H9 (cell line): ENCODE measurements at regions not wholly inside any gene's neighbourhood (a gene's known extent, or its start where the extent isn't known, plus 50 kb on each side); places are given as distances from the start of the nearest gene placed in this dataset.

Experiments used
- DNase-seq: peaks from one replicate; pipeline ENCODE4 v3.0.0-alpha.2; 2017
- H2AFZ ChIP-seq: one replicate; pipeline ENCODE4 v1.6.1; 2013; ENCODE audit warnings: mild to moderate bottlenecking, low read length, control low read depth, moderate library complexity
- H2AK5ac ChIP-seq: 2 replicates; pipeline ENCODE4 v1.6.1; 2013; ENCODE audit warnings: low read length, control low read depth, mixed read lengths; ENCODE audit not compliant: insufficient read length
- H2BK120ac ChIP-seq: one replicate; pipeline ENCODE4 v1.6.1; 2013; ENCODE audit warnings: low read depth, mild to moderate bottlenecking, low read length, control low read depth, inconsistent platforms; ENCODE audit not compliant: poor library complexity, severe bottlenecking
- H2BK12ac ChIP-seq: 2 replicates; pipeline ENCODE4 v1.6.1; 2013; ENCODE audit warnings: low read length, control low read depth, mixed read lengths, low read depth; ENCODE audit not compliant: insufficient read length
- H2BK15ac ChIP-seq: 2 replicates; pipeline ENCODE4 v1.6.1; 2013; ENCODE audit warnings: low read depth, low read length, control low read depth
- H2BK20ac ChIP-seq: one replicate; pipeline ENCODE4 v1.6.1; 2013; ENCODE audit warnings: low read depth, mild to moderate bottlenecking, low read length, control low read depth, inconsistent platforms; ENCODE audit not compliant: poor library complexity, severe bottlenecking
- H2BK5ac ChIP-seq: 2 replicates; pipeline ENCODE4 v1.6.1; 2013; ENCODE audit warnings: low read length, control low read depth, mixed read lengths; ENCODE audit not compliant: insufficient read length
- H3K14ac ChIP-seq: 2 replicates; pipeline ENCODE4 v1.6.1; 2013; ENCODE audit warnings: low read length, control low read depth; ENCODE audit not compliant: insufficient read depth
- H3K18ac ChIP-seq: 2 replicates; pipeline ENCODE4 v1.6.1; 2013; ENCODE audit warnings: low read depth, mild to moderate bottlenecking, mixed read lengths, low read length, control low read depth; ENCODE audit not compliant: insufficient read length
- H3K23ac ChIP-seq: 2 replicates; pipeline ENCODE4 v1.6.1; 2013; ENCODE audit warnings: low read length, control low read depth, mixed read lengths, low read depth; ENCODE audit not compliant: insufficient read length
- H3K23me2 ChIP-seq: 2 replicates; pipeline ENCODE4 v1.6.1; 2013; ENCODE audit warnings: low read depth, mild to moderate bottlenecking, mixed read lengths, low read length, control low read depth; ENCODE audit not compliant: insufficient read length, poor library complexity, severe bottlenecking
- H3K27ac ChIP-seq: 2 replicates; pipeline ENCODE4 v1.5.1; 2013; ENCODE audit warnings: low read length, control low read depth, mixed read lengths, low read depth; ENCODE audit not compliant: insufficient read length
- H3K27me3 ChIP-seq: 2 replicates; pipeline ENCODE4 v1.6.1; 2013; ENCODE audit warnings: low read length, control low read depth, inconsistent platforms; ENCODE audit not compliant: insufficient read depth
- H3K4ac ChIP-seq: 2 replicates; pipeline ENCODE4 v1.6.1; 2013; ENCODE audit warnings: low read depth, mild to moderate bottlenecking, control low read depth, inconsistent platforms, low read length, moderate library complexity
- H3K4me1 ChIP-seq: 2 replicates; pipeline ENCODE4 v1.6.1; 2013; ENCODE audit warnings: low read length, control low read depth, inconsistent platforms; ENCODE audit not compliant: insufficient read depth
- H3K4me2 ChIP-seq: 2 replicates; pipeline ENCODE4 v1.6.1; 2013; ENCODE audit warnings: low read length, control low read depth, mixed read lengths; ENCODE audit not compliant: insufficient read length, insufficient read depth
- H3K56ac ChIP-seq: 2 replicates; pipeline ENCODE4 v1.6.1; 2013; ENCODE audit warnings: low read depth, mild to moderate bottlenecking, mixed read lengths, low read length, control low read depth; ENCODE audit not compliant: insufficient read length
- H3K79me1 ChIP-seq: 2 replicates; pipeline ENCODE4 v1.6.1; 2013; ENCODE audit warnings: low read depth, mild to moderate bottlenecking, moderate library complexity, low read length, control low read depth, inconsistent platforms; ENCODE audit not compliant: insufficient read depth, poor library complexity, severe bottlenecking
- H3K79me2 ChIP-seq: 2 replicates; pipeline ENCODE4 v1.6.1; 2013; ENCODE audit warnings: low read length, control low read depth, inconsistent platforms; ENCODE audit not compliant: insufficient read depth
- H3K9ac ChIP-seq: 2 replicates; pipeline ENCODE4 v1.6.1; 2013; ENCODE audit warnings: low read length, control low read depth, mixed read lengths; ENCODE audit not compliant: insufficient read length; ENCODE audit errors: extremely low read depth
- H3K9me3 ChIP-seq: one replicate; pipeline ENCODE4 v1.6.1; 2013; ENCODE audit warnings: low read depth, low read length, inconsistent platforms; ENCODE audit not compliant: control insufficient read depth
- H3T11ph ChIP-seq: one replicate; pipeline ENCODE4 v1.6.1; 2013; ENCODE audit warnings: mild to moderate bottlenecking, low read length, control low read depth, inconsistent platforms
- H4K20me1 ChIP-seq: one replicate; pipeline ENCODE4 v1.6.1; 2013; ENCODE audit not compliant: control insufficient read depth, insufficient read length, insufficient read depth
- H4K5ac ChIP-seq: 2 replicates; pipeline ENCODE4 v1.6.1; 2013; ENCODE audit warnings: low read depth, mild to moderate bottlenecking, mixed read lengths, low read length, control low read depth; ENCODE audit not compliant: insufficient read length
- H4K8ac ChIP-seq: replicated peaks from 2 replicates; pipeline ENCODE4 v1.6.1; 2013; ENCODE audit warnings: low read length, control low read depth, mixed read lengths, low read depth; ENCODE audit not compliant: insufficient read length
- H4K91ac ChIP-seq: 2 replicates; pipeline ENCODE4 v1.6.1; 2013; ENCODE audit warnings: low read depth, mild to moderate bottlenecking, moderate library complexity, mixed read lengths, low read length, control low read depth; ENCODE audit not compliant: insufficient read length
- H3K27ac Mint-ChIP-seq, 3 experiments: 2 replicates in 2 of 3; 3 replicates in 1 of 3; pipeline ENCODE4 v1.8.0; 2020 to 2021; ENCODE audit warnings: mixed read lengths in 3 of 3, mild to moderate bottlenecking in 1 of 3, moderate library complexity in 1 of 3
- H3K27me3 Mint-ChIP-seq: 2 replicates; pipeline ENCODE4 v1.8.0; 2021; ENCODE audit warnings: low read depth, mild to moderate bottlenecking, moderate library complexity, mixed read lengths
- H3K36me3 Mint-ChIP-seq, 3 experiments: 2 replicates in 2 of 3; 3 replicates in 1 of 3; pipeline ENCODE4 v1.8.0; 2020 to 2021; ENCODE audit warnings: low read depth in 3 of 3, mixed read lengths in 3 of 3; ENCODE audit not compliant: insufficient read depth in 1 of 3
- H3K4me1 Mint-ChIP-seq, 2 experiments: 2 replicates each; pipeline ENCODE4 v1.8.0; 2020; ENCODE audit warnings: mixed read lengths in 2 of 2
- H3K4me3 Mint-ChIP-seq, 2 experiments: 2 replicates in 1 of 2; 3 replicates in 1 of 2; pipeline ENCODE4 v1.8.0; 2020 to 2021; ENCODE audit warnings: mild to moderate bottlenecking in 2 of 2, mixed read lengths in 2 of 2, moderate library complexity in 1 of 2
- H3K9me3 Mint-ChIP-seq, 2 experiments: 2 replicates in 1 of 2; 3 replicates in 1 of 2; pipeline ENCODE4 v1.8.0; 2020; ENCODE audit warnings: mild to moderate bottlenecking in 2 of 2, mixed read lengths in 2 of 2, moderate library complexity in 1 of 2
- CTCF ChIP-seq: fragments of 200-600 bp; sonication (generic); conservative IDR thresholded peaks from 3 replicates; pipeline ENCODE4 v1.8.0; 2021; ENCODE audit warnings: antibody characterized with exemption, mild to moderate bottlenecking
- WGBS: extraction: QIAGEN DNeasy Blood & Tissue Kit; methylation state at CpG from one replicate; pipeline ENCODE4 v1.1.7; 2013; ENCODE audit warnings: missing lambda C conversion rate, low lambda C conversion rate, mixed read lengths; ENCODE audit not compliant: insufficient read length; ENCODE audit errors: extremely low coverage; 5-methylcytosine and 5-hydroxymethylcytosine counted together

GRCh38 chr10:10730471-10731043 is 287.1 kb upstream of the CELF2 start:
- Mint-ChIP-seq H3K36me3 (peaks cover 0 to 3% (median 0%) of the 10 kb centered on the region in 3 experiments; a peak in 1 of 7 replicates), H3K9me3 (peaks cover 0 to 4% of the 10 kb centered on the region in 2 experiments; a peak in 2 of 5 replicates), H3K4me3 (no peak overlapping the region), H3K27me3 (no peaks in the 10 kb centered on the region; the same call in 1 of the 2 replicates), H3K4me1 (peaks cover 4% of the 10 kb centered on the region in 2 experiments; a peak in 2 of 4 replicates), H3K27ac (no peak overlapping the region)
- no peak overlapping the region for H3K56ac ChIP-seq
- no peak overlapping the region for H3K14ac ChIP-seq
- H2BK20ac ChIP-seq, result no peak overlapping the region
- H2BK12ac ChIP-seq, result no peak overlapping the region
- H2AK5ac ChIP-seq, result no peak overlapping the region
- no peak overlapping the region for H3T11ph ChIP-seq
- no peak overlapping the region for H3K18ac ChIP-seq
- H3K23me2 ChIP-seq, result no peaks in the 10 kb centered on the region
- no peak overlapping the region for H3K9ac ChIP-seq
- no peak overlapping the region for H4K8ac ChIP-seq
- H2BK15ac ChIP-seq, result no peak overlapping the region
- no peaks in the 10 kb centered on the region for H3K4me1 ChIP-seq
- no peak overlapping the region for H3K4ac ChIP-seq
- no CpG with 5 or more reads among the region's 5 CpGs for WGBS
- no peaks in the 10 kb centered on the region for H3K79me2 ChIP-seq
- H2AFZ ChIP-seq, result no peak overlapping the region
- H2BK120ac ChIP-seq, result no peak overlapping the region
- H3K23ac ChIP-seq, result no peak overlapping the region
- no peak for TF ChIP-seq CTCF
- no peaks in the 10 kb centered on the region for H3K27me3 ChIP-seq
- no peak overlapping the region for H2BK5ac ChIP-seq
- no peak overlapping the region for H4K5ac ChIP-seq
- no peak for DNase-seq
- no peaks in the 10 kb centered on the region for H4K20me1 ChIP-seq
- H3K79me1 ChIP-seq, result no peaks in the 10 kb centered on the region
- H3K9me3 ChIP-seq, result no peaks in the 10 kb centered on the region
- H3K27ac ChIP-seq, result no peak overlapping the region
- no peak overlapping the region for H3K4me2 ChIP-seq
- H4K91ac ChIP-seq, result no peak overlapping the region
